ENCODE measurements at regions not wholly inside any gene's neighbourhood (a gene's known extent, or its start where the extent isn't known, plus 50 kb on each side); places are given as distances from the start of the nearest gene placed in this dataset.
"Not testable (repeated sequence)": the region's sequence is repeated elsewhere in the genome, so short reads cannot be mapped to it uniquely, and the experiment has no call there.

DNA sequence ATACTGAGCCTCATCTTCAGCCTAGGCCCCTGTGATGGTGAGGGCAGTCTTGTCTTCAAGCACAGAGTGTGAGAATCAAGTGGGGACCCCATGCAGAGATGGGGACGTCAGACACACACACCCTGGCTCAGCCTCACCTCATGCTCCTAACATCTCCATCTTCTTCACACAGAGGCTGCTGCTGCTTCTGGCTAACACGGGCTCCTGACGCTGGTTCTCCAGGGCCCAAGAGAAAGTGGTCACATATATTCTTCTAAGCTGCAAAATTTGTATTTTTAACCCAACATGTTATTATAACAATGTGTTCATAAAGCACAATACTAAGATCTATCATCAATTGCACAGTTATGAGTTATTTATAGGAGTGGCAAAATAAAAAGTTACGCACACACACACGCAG, 101.2 kb downstream of the VPREB1 start:
- no peak for DNase-seq (ENCODE audit: low read depth in 1 of 2, low spot score in 1 of 2)

DNA sequence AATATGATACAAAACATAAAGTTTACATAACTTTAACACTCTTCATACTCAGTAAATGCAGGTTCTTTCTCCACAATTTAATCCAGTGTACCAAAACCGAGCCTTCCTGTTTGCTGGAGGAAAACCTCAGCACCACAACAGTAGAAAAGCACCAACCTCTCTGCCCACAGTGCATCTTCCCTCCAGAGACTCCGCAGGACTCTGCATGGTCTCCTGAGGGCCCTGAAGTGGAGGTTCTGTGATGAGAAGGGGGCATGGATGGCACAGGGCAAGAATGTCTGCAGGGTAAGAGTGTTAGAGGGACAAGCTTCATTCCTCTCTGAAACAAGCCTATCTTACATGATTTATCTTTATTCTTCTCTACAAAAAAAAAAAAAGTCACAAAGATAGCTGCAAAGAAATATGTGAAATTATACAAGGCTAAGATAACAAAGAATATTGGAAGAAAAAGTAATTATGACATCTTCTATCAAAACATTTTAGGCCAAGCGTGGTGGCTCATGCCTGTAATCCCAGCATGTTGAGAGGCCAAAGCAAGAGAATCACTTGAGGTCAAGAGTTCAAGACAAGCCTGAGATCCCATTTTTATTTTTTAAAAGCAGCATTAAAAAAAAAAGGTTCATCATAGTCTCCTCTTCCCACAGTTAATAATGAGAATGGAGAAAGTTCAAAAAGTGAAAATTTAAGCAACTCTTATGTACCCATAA, 102.0 kb downstream of the VPREB1 start:
- DNase-seq (ENCODE audit: low read depth in 1 of 2, low spot score in 1 of 2): no peak

DNA sequence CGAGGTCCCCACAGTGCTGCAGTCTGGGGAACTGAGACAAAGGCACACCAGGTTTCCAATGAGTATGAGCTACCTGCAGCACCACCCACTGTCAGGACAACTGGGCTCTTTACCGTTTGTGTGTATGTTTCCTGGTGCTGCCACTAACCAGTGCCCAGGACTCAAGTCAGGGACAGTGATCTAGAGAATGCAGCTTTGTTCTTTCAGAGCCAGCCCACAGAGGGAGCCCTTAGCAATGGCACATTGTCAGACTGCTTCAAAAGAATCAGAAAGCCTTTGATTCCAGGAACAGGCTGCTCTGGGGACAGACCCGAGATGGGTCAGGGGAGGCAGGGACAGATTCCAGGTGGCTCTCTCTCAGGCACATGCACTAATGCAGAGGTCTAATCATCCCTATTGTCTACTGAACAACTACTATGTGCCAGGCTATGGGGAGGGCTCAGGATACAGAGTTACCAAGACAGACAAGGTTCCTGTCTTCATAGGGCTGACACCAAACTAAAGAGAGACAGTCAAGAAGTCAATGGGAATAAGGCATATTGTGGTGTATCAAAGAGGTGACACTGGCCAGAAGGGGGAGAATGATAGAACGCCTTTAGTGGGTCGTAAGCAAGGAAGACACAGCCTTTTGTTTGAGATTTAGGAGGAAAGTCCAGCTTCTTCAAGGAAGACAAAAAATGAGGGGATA, 103.7 kb downstream of the VPREB1 start:
- no peak for DNase-seq (ENCODE audit: low read depth in 1 of 2, low spot score in 1 of 2)

DNA sequence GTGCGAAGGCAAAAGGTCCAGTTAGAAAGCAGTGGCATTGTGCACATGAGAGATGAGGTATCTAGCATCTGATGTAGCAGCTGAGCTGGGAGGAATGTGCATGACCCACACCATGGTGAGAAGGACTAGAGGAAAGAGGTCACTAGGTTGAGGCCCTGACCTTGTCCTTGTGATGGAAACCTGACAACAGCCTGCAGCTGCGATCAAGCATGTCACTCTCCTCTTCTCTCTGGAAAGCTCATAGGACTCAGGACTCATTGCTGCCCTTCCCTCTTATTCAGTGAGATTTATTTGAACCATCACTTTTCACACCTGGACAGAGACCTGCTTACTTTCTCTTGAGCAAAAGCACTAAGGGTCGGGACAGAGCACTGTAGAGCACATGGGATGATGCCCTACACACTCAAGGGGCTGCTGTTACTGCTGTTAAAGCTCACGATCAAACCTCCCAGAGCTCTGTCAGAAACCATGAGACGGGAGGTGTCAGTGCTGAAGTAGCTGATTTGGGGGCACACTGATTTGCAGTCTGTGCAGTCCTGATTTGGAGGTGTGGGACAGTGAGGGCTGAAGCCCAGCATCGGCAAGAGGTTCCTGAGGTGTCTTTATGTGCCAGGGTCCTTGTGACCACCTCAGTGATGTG, 104.3 kb downstream of the VPREB1 start:
- no peak for DNase-seq (ENCODE audit: low read depth in 1 of 2, low spot score in 1 of 2)

DNA sequence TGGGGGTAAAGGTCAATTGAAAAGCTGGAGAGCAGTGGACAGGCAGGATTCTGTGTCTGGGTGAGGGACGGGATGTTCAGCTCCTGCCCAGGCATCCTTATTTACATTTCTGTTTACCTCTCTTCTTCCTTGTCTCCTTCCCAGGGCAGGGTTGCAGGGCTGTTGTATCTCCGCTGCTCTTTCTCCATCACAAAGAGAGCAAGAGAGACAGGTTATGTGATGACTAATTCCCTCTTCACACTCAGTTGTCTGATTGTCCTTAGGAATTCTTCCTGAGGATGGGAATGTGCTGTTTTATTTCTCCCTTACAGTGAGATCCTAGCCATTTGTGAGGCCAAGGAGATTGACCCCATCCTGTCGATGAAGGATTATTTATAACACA, 104.9 kb downstream of the VPREB1 start:
- no peak for DNase-seq (ENCODE audit: low read depth in 1 of 2, low spot score in 1 of 2)

DNA sequence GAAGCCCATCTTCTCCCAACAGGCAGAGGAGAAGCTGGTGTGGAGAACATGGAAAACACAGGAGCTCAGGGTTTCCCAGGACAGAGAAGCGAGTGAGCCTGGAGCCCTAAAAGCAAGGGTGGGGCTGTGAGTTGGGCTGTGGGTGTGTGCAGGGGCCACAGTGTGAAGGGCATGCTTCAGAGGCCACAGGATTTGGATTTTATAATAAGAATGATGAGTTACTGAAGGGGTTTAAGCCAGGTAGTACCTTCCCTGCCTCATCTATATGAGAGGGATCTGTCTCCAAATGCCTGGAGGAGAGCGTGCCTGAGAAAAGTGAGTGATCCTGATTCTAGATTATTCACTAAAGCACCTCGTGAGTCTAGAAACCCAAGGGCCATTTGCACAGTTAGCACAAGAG, 106.8 kb downstream of the VPREB1 start:
- no peak for DNase-seq (ENCODE audit: low read depth in 1 of 2, low spot score in 1 of 2)

DNA sequence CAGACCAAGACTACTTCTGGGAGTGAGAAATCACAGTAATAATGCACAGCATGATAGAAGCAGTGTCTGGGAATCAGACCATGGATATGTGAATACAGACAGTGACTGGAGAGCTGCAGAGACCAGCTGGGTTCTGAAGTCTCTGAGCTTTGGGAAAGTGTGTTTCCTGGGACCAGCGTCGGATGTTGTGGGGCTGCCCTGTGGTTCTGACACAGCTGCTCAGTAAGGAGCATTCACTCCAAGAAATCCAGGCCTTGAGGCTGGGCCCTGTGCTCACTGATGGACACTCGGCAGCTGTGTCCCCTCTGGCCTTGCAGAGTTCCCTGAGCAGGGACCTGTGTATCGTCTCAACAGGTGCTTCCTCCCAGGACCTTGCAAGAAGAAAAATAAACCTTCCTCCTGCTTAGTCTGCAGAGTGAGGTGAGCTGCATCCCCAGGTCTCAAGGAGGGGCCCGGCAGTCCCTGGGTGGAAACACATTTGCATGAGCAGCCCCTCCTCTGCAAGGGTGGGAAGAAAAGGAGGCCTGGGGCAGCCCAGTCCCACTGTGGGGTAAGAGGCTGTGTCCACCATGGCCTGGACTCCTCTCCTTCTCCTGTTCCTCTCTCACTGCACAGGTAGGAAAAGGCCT, 107.9 kb downstream of the VPREB1 start:
- DNase-seq (ENCODE audit: low read depth in 1 of 2, low spot score in 1 of 2): no peak

DNA sequence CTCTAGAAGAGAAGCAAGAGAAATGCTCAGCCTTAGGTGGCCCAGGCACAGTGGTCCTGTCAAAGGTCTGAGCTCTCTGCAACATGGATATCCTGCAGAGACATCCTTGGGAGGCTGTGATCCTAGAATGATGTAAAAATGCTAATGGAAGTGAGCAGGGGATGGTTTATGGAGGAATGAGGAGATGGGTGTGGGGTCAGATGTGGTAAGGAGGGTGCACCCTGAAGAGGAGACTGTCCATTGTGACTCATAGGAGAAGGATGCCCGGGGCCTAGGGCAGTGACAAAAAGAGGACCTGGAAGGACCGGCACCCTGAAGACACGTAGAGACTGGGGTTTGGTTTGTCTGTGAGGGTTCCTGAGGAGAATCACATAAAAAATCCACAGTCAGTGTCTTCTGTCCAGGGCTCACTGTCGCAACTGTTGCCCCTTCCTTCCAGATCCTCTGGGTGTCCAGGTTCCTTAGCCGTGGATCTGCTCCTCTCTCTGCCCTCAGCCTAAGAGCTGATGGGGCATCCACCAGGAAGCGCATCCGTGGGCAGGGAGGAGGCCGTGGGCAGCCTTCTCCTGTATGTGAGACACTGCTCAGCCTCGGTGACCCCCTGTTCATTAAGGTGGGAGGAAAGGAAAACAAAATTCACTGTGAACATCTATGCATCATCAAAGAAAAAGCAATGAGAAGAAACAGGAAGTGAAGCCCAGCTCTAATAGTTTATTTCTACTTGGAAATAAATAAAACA, 110.7 kb downstream of the VPREB1 start:
- DNase-seq (ENCODE audit: low read depth in 1 of 2, low spot score in 1 of 2): no peak

DNA sequence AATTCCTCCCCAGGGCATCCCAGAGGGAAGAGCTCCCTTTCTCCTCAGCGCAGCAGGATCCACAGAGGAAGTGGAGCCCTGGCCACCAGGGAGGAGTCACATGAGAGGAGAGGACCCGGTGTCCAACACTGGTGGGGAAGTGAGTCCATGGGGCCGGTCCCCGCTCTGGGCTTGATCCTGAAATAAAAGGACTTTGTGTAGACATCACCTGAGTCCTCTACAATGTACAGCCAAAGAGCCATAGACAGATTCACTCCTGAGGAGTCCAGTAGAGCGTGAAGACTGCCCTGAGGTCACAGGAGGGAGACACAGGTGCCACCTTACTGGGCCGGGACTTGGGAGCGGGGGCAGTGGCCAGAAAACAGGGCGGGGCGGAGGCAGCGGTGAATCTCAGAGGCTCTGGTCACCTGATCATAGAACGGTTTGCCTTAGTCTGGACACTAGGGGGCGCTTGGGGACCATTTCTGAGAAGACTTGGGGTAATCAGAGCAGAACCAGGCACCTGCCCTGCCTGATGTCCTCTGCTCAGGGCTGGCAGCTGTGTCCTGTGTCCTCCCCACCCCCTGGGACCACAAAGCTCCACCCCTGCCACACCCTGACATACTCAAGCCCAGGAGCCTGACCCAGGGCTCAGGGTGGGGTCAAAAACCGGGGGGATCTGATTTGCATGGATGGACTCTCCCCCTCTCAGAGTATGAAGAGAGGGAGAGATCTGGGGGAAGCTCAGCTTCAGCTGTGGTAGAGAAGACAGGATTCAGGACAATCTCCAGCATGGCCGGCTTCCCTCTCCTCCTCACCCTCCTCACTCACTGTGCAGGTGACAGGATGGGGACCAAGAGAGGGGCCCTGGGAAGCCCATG, 112.7 kb downstream of the VPREB1 start:
- peak; percentile 35 to 71 for DNase-seq (ENCODE audit: low read depth in 1 of 2, low spot score in 1 of 2)

DNA sequence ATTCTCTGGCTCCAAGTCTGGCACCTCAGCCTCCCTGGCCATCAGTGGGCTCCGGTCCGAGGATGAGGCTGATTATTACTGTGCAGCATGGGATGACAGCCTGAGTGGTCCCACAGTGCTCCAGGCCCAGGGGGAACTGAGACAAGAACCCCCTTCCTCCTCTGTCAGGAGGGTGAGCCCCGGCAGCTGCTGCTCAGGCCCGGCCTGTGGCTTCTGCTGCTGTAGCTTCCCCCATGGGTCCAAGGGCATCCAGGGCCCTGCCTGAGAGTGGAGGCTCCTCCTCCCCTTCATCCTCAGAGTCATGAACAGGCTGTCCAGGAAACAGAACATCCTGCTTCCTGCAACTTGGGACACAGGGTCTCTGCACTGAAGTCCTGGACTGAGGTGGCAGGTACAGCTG, 113.6 kb downstream of the VPREB1 start:
- DNase-seq (ENCODE audit: low read depth in 1 of 2, low spot score in 1 of 2): no peak

DNA sequence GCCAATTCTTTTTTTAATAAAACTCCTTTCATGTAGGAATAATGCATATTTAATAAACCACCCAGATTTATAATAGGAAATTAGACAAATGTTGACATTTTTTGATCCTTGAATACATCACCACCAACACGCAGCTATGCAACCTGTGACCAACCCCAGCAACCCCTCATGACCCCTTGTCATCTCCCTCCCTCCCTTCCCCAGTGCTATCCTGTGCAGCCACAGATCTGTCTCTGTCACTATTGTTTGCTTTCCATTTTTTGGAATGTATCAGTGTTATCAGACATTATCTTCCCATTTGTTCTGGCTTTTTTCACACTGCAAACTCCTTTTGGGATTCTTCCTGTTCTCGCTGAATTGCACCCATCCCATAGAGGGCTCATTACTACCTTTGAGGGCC, 114.1 kb downstream of the VPREB1 start:
- no peak for DNase-seq (ENCODE audit: low read depth in 1 of 2, low spot score in 1 of 2)

DNA sequence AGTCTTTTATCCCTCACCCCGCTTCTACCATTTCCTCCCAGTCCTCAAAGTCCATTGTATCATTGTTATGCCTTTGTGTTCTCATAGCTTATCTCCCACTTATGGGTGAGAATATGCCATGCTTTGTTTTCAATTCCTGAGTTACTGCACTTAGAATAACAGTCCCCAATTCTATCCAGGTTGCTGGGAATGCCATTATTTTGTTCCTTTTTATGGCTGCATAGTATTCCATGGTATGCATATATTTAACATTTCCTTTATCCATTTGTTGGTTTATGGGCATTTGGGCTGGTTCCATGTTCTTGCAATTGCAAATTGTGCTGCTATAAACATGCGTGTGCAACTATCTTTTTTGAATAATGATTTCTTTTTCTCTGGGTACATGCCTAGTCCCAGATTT, 114.9 kb downstream of the VPREB1 start:
- no peak for DNase-seq (ENCODE audit: low read depth in 1 of 2, low spot score in 1 of 2)

DNA sequence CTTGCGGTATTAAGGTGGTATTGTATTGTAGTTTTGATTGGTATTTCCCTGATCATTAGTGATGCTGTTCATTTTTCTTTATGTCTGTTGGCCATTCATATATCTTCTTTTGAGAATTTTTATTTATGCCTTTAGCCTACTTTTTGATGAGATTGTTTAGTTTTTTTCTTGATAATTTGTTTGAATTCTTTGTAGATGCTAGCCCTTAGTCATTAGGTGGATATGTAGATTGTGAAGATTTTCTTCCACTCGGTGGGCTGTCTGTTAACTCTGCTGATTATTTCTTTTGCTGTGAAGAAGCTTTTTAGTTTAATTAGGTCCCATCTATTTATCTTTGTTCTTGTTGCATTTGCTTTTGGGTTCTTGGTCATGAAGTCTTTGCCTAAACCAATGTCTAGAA, 115.4 kb downstream of the VPREB1 start:
- no peak for DNase-seq (ENCODE audit: low read depth in 1 of 2, low spot score in 1 of 2)

DNA sequence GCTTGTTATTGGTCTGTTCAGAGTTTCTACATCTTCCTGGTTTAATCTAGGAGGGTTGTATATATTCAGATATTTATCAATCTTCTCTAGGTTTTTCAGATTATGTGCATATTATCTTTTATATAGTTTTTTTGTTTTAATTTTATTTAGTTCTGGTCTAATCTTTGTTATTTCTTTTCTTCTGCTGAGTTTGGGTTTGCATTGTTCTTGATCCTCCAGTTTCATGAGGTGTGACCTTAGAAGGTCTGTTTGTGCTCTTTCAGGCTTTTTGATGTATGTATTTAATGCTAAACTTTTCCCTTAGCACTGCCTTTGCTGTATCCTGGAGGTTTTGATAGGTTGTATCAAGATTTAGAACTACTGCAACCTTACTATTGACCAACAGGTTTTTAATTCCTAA, 117.7 kb downstream of the VPREB1 start:
- no peak for DNase-seq (ENCODE audit: low read depth in 1 of 2, low spot score in 1 of 2)

DNA sequence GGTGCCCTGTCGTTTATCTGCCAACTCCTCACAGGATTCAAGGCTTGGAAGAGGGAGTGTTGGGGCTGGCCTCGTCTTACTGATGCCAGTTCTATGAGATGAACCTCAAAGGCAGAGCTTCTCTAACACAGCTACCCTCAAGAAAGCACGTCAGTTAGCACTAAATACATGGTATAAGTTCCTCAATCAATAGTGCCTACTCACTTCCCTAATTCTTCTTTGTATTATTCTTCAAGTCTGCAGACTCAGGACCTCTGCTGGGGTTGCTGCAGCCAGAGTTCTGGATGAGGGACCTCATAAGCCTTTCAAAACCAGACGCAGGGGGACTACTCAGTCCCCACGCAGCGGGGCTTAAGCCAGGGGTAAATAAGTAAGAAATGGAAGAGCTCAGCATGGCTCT, 118.3 kb downstream of the VPREB1 start:
- no peak for DNase-seq (ENCODE audit: low read depth in 1 of 2, low spot score in 1 of 2)

DNA sequence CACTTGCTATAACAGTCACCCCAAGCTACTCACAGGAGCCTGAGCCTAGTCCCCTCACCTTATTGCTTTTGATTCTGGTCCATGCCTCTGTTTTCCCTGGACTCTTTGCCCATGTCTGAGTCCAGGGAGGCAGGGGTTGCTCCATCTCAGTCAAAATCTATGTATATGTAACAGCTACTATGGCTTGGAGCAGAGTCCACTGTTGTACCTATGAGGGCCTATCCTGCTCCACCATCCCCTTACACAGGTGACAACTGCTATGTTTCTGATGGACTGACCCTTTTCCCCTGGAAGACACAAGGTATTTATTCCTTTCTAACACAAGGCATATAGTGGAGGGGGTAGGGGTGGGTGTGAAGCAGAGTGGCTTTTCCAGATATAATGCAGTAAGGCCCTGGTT, 119.6 kb downstream of the VPREB1 start:
- DNase-seq (ENCODE audit: low read depth in 1 of 2, low spot score in 1 of 2): no peak

DNA sequence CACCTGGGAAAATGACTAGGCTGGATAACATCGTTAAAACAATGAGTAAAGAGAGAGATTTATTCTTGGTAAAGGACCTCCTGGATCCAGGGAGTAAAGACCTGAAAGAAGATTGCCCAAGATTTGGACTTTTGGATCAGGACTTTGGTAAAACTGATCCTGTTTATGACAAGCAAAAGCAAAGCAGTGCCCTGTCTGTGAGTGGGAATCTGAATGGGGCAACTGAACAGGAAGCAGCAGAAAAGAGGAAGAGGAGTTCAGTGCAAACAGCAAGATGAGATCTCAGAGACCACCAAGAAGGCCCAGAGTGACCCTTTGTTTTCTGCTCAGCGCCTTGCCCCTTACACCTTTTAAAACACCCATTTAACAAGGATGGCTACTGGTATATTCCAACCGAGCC, 122.0 kb downstream of the VPREB1 start:
- DNase-seq (ENCODE audit: low read depth in 1 of 2, low spot score in 1 of 2): no peak

DNA sequence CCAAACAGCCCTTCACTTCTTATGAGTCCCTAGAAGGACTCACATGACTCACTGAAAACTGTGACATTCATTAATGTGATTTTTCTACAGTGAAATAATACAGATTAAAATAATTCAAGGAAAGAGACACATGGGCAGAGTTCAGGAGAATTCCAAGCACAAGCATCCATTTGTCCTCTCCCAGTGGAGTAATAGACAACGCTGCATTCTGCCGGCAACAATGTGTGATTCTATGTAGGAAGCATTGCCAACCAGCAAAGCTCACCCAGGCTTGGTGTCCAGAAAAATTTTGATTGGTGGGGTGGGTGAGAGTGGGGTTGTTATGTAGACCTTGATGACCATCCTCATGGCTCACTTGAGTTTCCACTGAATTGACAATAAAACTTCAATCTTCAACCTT, 123.9 kb downstream of the VPREB1 start:
- DNase-seq (ENCODE audit: low read depth in 1 of 2, low spot score in 1 of 2): no peak

DNA sequence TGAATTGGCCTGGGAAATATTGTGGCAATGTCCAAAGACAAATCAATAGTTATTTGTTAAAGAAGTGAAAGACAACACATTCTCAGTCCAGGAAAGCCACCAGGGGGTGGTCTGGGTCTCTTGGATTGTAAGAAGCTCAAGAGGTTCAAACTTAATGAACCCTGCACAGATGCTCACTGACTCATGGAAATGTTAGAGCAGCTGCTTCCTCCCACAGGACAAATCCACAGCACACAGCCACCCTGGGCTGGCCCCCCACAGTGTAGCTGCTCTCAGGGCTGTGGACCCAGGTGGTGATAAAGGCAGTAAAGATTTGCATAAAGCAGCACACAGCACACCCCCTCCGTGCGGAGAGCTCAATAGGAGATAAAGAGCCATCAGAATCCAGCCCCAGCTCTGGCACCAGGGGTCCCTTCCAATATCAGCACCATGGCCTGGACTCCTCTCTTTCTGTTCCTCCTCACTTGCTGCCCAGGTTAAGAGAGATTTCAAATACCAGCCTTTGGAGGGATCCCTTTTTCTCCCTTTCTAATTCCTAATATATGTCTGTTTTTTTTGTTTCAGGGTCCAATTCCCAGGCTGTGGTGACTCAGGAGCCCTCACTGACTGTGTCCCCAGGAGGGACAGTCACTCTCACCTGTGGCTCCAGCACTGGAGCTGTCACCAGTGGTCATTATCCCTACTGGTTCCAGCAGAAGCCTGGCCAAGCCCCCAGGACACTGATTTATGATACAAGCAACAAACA, 124.8 kb downstream of the VPREB1 start:
- DNase-seq (ENCODE audit: low read depth in 1 of 2, low spot score in 1 of 2): not testable (repeated sequence)

DNA sequence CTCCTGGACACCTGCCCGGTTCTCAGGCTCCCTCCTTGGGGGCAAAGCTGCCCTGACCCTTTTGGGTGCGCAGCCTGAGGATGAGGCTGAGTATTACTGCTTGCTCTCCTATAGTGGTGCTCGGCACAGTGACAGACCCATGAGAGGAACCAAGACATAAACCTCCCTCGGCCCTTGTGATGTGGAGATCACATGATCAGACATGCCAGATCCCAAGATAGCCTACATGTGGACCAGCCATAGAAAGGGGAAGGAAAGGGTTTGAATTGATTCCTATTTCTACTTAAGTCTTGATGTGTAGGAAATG, 125.3 kb downstream of the VPREB1 start:
- no peak for DNase-seq (ENCODE audit: low read depth in 1 of 2, low spot score in 1 of 2)

All from activated CD4-positive, alpha-beta T cell treated with anti-CD3 and anti-CD28 coated beads, Interleukin-2, amount 50 U/mL, for 24 hours (primary cell).